HG03066 (cell line): ENCODE measurements at regions not wholly inside any gene's neighbourhood (a gene's known extent, or its start where the extent isn't known, plus 50 kb on each side); places are given as distances from the start of the nearest gene placed in this dataset.

Experiments used
- ATAC-seq: cut with Tn5 transposase; IDR thresholded peaks from one replicate; pipeline ENCODE4 v1.9.1; 2021; ENCODE audit warnings: low read depth; ENCODE audit not compliant: unreplicated experiment

- ATAC-seq = no peak
Measured at GRCh38 chr12:67202011-67202677, 67.0 kb upstream of the CAND1 start.

- no peak for ATAC-seq
Measured at GRCh38 chr12:67202678-67203012, 66.5 kb upstream of the CAND1 start.

DNA sequence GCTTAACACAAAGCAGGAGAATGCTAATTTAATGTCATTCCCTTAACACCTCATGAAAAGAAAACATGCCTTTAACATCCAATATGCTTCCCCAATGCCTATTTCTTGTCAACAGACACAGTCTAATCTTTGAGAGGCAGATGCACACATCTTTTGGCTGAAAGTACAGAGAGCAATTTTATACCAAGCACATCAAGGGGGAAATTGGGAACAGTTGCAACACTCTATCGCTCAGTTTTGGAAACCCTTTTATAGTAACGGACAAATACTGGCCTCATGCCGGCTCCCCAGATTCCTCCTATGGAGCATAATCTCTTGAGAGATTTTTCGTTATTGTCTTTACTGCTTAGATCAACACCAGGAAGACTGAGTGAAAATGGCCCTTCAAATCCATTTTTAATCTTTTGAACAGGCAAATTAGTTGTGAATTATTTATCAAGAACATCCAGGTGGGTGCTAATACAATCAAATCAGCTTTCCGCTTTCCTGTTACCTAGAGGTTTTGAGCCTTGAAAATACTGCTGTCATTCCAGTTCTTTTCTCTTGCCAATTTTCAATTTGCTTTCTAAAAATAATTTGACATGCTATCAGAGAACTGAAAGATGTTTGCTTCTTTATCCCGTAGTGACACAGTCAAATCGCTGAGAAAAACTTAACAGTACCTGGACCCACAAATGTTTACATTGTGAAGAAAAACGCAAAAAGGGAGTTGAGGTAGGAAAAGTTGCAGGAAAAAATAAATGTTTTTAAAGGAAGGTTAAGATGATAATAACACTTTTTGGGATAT lies 60.7 kb upstream of the CAND1 start:
- ATAC-seq = no peak

- no peak for ATAC-seq
Measured at GRCh38 chr12:67211029-67211428, 58.1 kb upstream of the CAND1 start.

DNA sequence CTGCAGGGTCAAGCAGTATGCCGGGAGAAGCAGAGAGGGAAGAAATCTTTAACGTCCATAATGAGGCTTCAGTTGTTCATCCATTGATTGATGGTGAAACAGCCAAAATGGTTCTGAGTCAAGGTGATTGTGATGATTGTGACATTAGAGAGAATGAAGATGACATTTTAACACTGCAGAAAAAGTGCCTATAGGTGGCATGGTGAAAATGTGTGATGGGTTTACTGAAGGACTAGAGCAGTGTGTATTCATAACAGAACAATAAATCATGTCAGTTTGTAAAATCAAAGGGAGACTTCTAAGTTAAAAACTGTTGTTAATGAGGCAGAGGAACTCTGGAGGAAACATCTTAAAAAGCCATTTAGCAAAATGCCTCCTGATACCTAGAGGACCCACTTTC lies 57.7 kb upstream of the CAND1 start:
- ATAC-seq = no peak

DNA sequence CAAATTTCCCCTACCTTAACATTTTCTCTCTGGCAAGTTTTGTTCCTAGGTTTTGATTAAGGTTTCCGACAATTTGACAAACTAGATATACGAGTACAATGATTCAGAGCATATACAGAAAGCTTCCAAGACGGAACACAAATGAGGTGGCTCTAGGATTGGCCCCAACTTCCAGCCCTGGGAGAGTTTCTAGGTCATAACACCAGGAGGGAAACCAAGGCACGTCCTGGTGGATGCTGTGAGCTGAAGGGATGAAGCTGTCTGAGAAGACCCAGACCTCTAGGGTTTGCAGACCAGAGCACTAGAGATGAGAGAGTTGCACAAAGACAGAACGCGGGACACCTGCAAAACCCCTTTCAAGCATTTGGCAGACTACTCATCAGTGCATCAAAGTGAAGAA lies 51.5 kb upstream of the CAND1 start:
- no peak for ATAC-seq
